HG03139 (cell line): ENCODE measurements at regions not wholly inside any gene's neighbourhood (a gene's known extent, or its start where the extent isn't known, plus 50 kb on each side); places are given as distances from the start of the nearest gene placed in this dataset.

Experiments
- ATAC-seq: cut with Tn5 transposase; IDR thresholded peaks from one replicate; pipeline ENCODE4 v1.9.1; 2021; ENCODE audit not compliant: unreplicated experiment

DNA sequence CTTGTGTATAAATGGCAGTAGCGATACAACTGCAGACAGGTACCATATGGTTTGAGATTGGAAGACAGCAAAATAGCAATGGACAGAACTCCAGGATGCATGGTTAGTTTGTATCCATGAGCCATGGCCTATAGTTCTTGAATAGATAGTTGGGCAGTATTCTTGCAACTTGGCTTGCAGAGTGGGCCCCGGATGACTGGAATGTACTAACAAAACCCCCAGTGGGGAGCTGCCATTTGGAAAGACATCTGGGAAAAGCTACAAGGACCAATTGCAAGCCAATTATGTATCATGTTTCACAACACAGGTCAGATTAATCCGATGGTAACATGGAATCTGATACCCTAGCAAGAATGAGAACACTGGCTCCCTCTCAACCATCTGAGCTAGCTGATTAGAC is 279.6 kb downstream of the RERGL start:
- ATAC-seq, result no peak

DNA sequence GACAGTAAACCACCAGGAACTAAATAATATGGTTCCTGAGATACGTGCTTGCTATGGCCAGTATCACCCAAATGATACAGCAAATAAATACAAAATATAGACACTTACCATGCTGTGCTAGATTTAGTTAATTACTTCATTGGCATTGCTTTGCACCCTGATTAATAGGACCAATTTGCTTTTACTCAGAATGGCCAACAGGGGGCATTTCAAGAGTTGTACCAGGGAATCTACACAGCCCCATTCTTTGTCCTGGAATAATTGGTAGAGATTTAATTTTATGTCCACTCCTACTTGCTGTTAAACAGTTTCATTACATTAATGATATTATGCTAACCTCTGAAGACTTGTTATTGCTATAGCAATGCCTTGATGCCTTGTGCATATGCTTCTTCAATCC is 280.8 kb downstream of the RERGL start:
- no peak for ATAC-seq

DNA sequence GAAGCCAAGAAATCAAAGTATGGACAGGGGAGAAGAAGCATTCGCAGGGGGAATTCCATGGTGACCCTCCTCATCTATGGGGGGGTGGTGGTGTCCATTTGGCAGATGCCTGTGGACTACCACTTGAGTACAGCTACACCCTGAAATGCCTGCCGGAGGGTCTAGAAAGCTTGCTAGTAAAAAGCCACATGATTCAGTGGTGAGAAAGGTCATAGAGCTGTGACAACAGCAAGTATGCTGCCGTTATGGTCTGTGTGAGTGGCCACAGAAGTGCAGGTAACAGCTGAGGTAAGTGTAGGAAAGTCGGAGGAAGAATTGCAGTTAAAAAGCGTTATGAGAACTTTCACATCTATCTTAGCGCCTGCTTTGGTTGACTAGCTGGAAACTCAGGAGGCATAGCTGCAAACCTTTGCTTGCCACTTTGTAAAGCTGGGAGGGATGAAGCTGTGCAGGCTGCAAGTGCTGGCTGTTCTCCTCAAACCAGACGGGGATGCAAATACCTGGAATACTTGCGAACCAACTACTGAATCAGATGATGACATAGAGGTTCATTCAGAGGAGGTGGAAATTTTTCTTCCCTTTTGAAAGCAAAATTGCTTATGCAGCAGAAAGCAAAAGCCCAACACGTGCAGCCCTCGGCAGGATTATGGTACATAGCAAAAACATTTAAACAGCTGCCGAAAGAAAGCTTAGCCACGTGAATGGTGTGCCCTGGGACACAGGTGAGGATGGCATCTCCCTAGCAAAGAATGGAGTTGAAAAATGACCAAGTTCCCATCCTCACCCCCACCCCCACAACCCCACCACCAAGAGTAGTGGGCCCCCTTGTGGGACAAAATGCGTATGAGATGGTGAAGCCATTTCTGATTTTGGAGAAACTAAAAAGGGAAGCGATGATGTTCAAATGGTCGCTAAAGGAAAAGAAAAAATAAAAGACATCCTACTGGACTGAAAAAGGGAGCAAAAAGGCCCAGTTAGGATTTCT is 287.0 kb downstream of the RERGL start:
- ATAC-seq, result no peak

DNA sequence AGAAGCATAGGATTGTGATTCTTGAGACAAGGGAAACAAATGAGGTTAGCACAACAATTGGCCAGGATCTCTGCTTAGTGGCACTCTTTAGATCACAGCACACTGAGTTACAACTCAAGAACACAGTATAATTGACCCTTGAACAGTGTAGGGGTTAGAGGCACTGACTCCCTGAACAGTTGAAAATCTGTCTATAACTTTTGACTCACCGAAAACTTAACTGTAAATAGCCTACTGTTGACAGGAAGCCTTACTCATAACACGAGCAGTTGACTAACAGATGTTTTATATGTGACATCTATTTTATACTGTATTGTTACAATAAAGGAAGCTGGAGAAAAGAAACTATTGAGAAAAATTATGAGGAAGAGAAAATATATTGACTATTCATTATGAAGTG is 296.1 kb downstream of the RERGL start:
- no peak for ATAC-seq

DNA sequence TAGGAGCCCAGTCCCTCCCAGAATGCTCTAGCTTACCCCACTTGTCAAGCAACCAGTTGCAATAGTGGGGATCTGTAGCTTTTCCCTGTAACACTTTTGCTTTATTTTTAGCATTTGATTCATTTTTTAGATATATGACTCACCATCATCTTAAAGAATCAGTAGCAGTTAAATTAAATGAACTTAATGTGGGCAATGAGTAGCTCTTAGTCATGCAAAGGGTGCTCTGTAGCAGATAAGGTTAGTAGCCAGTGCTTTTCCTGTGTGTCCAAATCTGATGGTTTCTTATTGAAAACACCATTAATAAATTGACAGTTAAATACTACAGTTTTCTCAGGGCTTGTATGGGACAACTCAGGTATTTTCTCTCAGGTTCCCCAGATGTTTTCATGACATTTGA is 311.8 kb downstream of the RERGL start:
- no peak for ATAC-seq

DNA sequence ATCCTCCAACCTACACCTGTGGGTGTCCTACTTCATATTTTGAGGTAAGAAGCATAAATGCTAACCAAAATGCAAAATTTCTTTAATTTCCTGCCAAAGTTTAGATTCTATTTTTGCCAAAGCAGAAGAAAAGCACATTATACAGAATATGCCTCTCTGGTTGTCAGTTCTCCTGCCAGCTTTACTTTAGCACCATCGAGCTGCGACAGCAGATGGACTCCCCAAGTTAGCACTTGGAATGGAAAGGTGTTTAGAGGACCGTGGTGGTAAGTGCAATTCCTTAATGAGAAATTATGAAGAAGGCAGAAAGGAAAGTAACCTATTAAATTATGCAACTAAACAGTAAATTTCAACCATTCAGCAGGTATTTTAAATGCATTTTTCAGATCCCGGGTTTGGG is 326.6 kb downstream of the RERGL start:
- ATAC-seq, result no peak

GRCh38 chr12:17759982-17760381 is 330.0 kb downstream of the RERGL start:
- ATAC-seq, result no peak
